A673 (cell line): ENCODE measurements at regions not wholly inside any gene's neighbourhood (a gene's known extent, or its start where the extent isn't known, plus 50 kb on each side); places are given as distances from the start of the nearest gene placed in this dataset.

Experiments
- BruUV-seq: library from RNA; stranded (reverse); fragments of 400-500 nt; replicated peaks from 2 replicates; lab custom pipeline; 2021; lab: Mats Ljungman, UMichigan
- CTCF ChIA-PET: fragments of 300-600 bp; sonication (Branson Sonifier 250); formaldehyde crosslinking; loops from one replicate; lab custom pipeline; 2022; ENCODE audit warnings: antibody characterized with exemption; lab: Charles Lee
- POLR2A ChIA-PET: fragments of 300-600 bp; sonication (Branson Sonifier 250); formaldehyde crosslinking; loops from one replicate; lab custom pipeline; 2022; ENCODE audit warnings: antibody characterized with exemption; ENCODE audit not compliant: low non-redundant PET; lab: Charles Lee
- DNase-seq: peaks from one replicate; pipeline ENCODE4 v3.0.0-alpha.2; 2015; ENCODE audit warnings: low spot score
- H3K27ac ChIP-seq: fragments of 200-600 bp; sonication (generic); 2 replicates; pipeline ENCODE4 v1.5.1; 2016; ENCODE audit warnings: mixed run types, low read depth, mild to moderate bottlenecking, mixed read lengths, antibody characterized with exemption, low read length; ENCODE audit not compliant: poor library complexity, severe bottlenecking
- H3K27me3 ChIP-seq: fragments of 200-600 bp; sonication (generic); replicated peaks from 2 replicates; pipeline ENCODE4 v1.6.1; 2017; ENCODE audit warnings: mixed run types, low read depth, mild to moderate bottlenecking, mixed read lengths, antibody characterized with exemption, low read length; ENCODE audit not compliant: insufficient read depth, poor library complexity
- H3K36me3 ChIP-seq: fragments of 200-600 bp; sonication (generic); 2 replicates; pipeline ENCODE4 v1.6.1; 2016; ENCODE audit warnings: mixed run types, mild to moderate bottlenecking, mixed read lengths, antibody characterized with exemption, low read length; ENCODE audit not compliant: insufficient read depth, poor library complexity, severe bottlenecking
- H3K4me1 ChIP-seq: fragments of 200-600 bp; sonication (generic); 2 replicates; pipeline ENCODE4 v1.6.1; 2017; ENCODE audit warnings: mixed run types, mild to moderate bottlenecking, mixed read lengths, antibody characterized with exemption, low read length; ENCODE audit not compliant: insufficient read depth, poor library complexity, severe bottlenecking
- H3K4me3 ChIP-seq: fragments of 200-600 bp; sonication (generic); 2 replicates; pipeline ENCODE4 v1.5.1; 2016; ENCODE audit warnings: low read depth, mixed run types, mild to moderate bottlenecking, mixed read lengths, low read length; ENCODE audit not compliant: poor library complexity, severe bottlenecking
- H3K9me3 ChIP-seq: fragments of 200-600 bp; sonication (generic); 2 replicates; pipeline ENCODE4 v1.6.1; 2016; ENCODE audit warnings: mixed run types, low read depth, mild to moderate bottlenecking, mixed read lengths, antibody characterized with exemption, low read length; ENCODE audit not compliant: poor library complexity, severe bottlenecking
- CTCF ChIP-seq: fragments of 300-800, 200-600 bp; sonication (generic); conservative IDR thresholded peaks from 2 replicates; pipeline ENCODE4 v1.5.1; 2017; ENCODE audit warnings: low read depth, mild to moderate bottlenecking, antibody characterized with exemption, low read length, moderate library complexity, mixed read lengths
- EZH2 ChIP-seq: fragments of 200-600 bp; sonication (generic); IDR thresholded peaks from 2 replicates; pipeline ENCODE4 v1.6.1; 2017; ENCODE audit warnings: borderline replicate concordance, low read depth, mild to moderate bottlenecking, mixed read lengths, antibody characterized with exemption, low read length; ENCODE audit not compliant: poor library complexity, severe bottlenecking
- intact Hi-C: fragments of 100-400 bp; cut with micrococcal nuclease; formaldehyde crosslinking; loops from one replicate; pipeline ENCODE4 v1.10.0; 2022; ENCODE audit not compliant: unreplicated experiment

- ChIA-PET POLR2A (interaction anchor here (0.7 kb wide), 1 partner anchor 20 kb away, joined by 8 read pairs; no protein-coding TSS in a partner anchor), CTCF (no interaction called here)
- H3K4me1 ChIP-seq = no peaks in the 10 kb centered on the region
- TF ChIP-seq EZH2 = no peak
- no peak for TF ChIP-seq CTCF
- BruUV-seq = no TSS peak
- no peaks in the 10 kb centered on the region for H3K9me3 ChIP-seq
- no peaks in the 10 kb centered on the region for H3K27me3 ChIP-seq
- no peak overlapping the region for H3K27ac ChIP-seq
- no peak for DNase-seq
- no peaks in the 10 kb centered on the region for H3K36me3 ChIP-seq
- intact Hi-C loops = no loop called here
- H3K4me3 ChIP-seq = no peak overlapping the region
These were observed 320.0 kb downstream of the GJA1 start for GRCh38 chr6:121755485-121755884.

GRCh38 chr6:121756666-121757065 is 321.2 kb downstream of the GJA1 start:
- no TSS peak for BruUV-seq
- H3K4me3 ChIP-seq = no peak overlapping the region
- intact Hi-C loops = no loop called here
- CTCF ChIA-PET = no interaction called here
- no peaks in the 10 kb centered on the region for H3K9me3 ChIP-seq
- no peaks in the 10 kb centered on the region for H3K36me3 ChIP-seq
- H3K4me1 ChIP-seq = no peaks in the 10 kb centered on the region
- no peak overlapping the region for H3K27ac ChIP-seq
- POLR2A ChIA-PET = no interaction called here
- DNase-seq = no peak
- no peaks in the 10 kb centered on the region for H3K27me3 ChIP-seq
- TF ChIP-seq CTCF (no peak), EZH2 (no peak)

GRCh38 chr6:121759370-121759769 is 323.9 kb downstream of the GJA1 start:
- Histone ChIP-seq H3K27me3 (no peaks in the 10 kb centered on the region), H3K4me3 (no peak overlapping the region), H3K9me3 (no peaks in the 10 kb centered on the region), H3K36me3 (no peaks in the 10 kb centered on the region), H3K27ac (no peak overlapping the region), H3K4me1 (no peaks in the 10 kb centered on the region)
- DNase-seq = no peak
- TF ChIP-seq EZH2 (no peak), CTCF (no peak)
- intact Hi-C loops = no loop called here
- ChIA-PET POLR2A (no interaction called here), CTCF (no interaction called here)
- no TSS peak for BruUV-seq
